ENCODE measurements at regions not wholly inside any gene's neighbourhood (a gene's known extent, or its start where the extent isn't known, plus 50 kb on each side); places are given as distances from the start of the nearest gene placed in this dataset.

DNA sequence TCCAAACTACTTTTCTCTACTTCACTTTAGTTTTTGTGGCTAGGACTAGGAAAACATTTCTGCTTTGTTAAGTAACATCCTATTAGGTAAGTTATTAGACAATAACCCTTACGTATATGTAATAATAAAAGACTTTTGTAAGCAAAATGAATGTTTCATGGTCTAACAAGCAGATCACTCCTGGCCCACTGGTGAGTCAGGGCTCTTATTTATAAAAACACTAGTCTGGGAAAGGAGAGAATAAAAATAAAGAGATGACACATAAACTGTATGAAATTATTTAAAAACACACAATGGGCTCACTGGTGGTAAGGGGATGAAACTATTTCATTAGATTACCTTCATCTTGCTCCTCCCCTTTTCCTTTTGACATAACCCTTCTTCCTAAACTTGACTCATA lies 2212.2 kb upstream of the ACO1 start:
- no peak for FAIRE-seq
- TF ChIP-seq, protein P1, sequence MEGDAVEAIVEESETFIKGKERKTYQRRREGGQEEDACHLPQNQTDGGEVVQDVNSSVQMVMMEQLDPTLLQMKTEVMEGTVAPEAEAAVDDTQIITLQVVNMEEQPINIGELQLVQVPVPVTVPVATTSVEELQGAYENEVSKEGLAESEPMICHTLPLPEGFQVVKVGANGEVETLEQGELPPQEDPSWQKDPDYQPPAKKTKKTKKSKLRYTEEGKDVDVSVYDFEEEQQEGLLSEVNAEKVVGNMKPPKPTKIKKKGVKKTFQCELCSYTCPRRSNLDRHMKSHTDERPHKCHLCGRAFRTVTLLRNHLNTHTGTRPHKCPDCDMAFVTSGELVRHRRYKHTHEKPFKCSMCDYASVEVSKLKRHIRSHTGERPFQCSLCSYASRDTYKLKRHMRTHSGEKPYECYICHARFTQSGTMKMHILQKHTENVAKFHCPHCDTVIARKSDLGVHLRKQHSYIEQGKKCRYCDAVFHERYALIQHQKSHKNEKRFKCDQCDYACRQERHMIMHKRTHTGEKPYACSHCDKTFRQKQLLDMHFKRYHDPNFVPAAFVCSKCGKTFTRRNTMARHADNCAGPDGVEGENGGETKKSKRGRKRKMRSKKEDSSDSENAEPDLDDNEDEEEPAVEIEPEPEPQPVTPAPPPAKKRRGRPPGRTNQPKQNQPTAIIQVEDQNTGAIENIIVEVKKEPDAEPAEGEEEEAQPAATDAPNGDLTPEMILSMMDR (IDR thresholded peaks at IDR 0.05; ENCODE audit: insufficient read depth, missing control alignments), result no peak
- DNase-seq (ENCODE audit: insufficient read length, low spot score), result no peak

DNA sequence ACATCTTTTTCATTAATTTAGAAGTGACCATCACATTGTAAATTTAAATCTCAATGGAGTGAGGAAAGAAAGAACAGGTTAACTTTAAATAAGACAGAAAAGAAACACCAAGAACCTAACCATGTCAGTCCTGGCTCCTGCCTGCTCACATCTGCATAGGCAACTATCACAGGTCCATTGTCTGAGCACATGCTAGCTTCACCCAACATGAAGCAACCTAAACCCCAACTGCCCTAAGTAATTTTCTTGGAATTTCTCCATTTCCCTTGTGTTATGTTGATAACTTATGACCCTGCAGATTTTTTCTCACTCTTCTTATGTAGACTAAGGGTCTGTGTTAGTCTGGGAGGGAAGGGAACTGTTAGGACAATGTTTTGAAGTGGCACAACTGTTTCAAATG lies 2205.8 kb upstream of the ACO1 start:
- FAIRE-seq (no peak), DNase-seq (ENCODE audit: insufficient read length, low spot score) (no peak)
- TF ChIP-seq, protein P1 (IDR thresholded peaks at IDR 0.05; ENCODE audit: insufficient read depth, missing control alignments), result no peak

DNA sequence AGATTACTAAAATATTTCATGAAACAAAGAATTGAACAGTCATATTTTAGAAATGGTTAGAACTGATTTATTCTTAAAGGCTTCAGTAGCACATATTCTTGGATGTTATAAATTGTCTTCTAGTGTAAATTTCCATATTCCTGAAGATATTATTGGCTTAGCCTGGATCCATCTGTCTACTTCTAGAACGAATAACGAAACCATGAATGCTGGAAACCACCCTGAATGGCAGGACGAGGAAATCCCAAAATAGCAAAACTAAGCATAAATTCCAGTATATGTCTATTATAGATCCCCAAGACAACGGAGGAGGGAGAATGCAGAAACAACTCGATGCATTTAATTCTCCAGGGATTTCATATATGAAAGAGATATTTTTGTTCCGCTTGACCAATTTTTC lies 2191.0 kb upstream of the ACO1 start:
- no peak for FAIRE-seq
- no peak for DNase-seq (ENCODE audit: insufficient read length, low spot score)
- TF ChIP-seq, protein P1 (IDR thresholded peaks at IDR 0.05; ENCODE audit: insufficient read depth, missing control alignments), result no peak

DNA sequence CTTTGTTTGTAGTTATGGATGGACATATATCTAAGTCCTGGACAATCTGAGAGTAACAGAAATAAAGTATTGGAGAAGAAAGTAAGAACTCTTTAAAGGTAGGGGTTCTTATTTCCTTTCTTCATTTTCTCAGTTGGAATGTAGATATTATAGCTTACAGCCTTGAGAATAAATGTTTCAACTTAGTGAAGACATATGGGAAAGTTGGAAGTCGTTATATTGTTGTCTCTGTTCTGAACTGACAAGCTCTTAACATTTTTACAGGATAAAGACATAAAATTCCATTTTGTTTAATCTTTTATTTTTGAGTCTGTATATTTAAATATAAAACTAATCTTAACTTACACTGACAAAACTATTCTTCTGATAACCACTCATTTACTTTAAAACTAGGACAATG lies 2187.5 kb upstream of the ACO1 start:
- TF ChIP-seq, protein P1 (IDR thresholded peaks at IDR 0.05; ENCODE audit: insufficient read depth, missing control alignments), result no peak
- DNase-seq (ENCODE audit: insufficient read length, low spot score) (no peak), FAIRE-seq (no peak)

DNA sequence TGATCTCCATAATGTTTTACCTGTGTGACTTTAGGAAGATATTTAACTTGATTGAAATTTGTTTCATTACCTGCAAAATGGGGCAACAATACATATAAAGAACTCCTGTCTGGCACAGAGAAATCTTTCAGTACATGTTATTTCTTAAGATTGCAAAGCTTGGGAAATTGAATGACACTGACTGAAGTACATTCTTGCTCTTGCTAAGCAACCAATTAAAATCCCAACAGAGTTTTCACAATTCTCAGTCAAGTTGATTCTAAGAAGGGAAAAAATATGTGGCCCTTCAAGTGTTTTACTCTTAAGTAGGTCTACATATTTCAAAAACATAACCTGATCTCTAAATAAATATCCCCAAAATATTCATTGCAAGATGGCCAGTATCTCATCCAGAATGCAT lies 2187.0 kb upstream of the ACO1 start:
- TF ChIP-seq, protein P1 (IDR thresholded peaks at IDR 0.05; ENCODE audit: insufficient read depth, missing control alignments), result no peak
- DNase-seq (ENCODE audit: insufficient read length, low spot score), result no peak
- FAIRE-seq, result no peak

DNA sequence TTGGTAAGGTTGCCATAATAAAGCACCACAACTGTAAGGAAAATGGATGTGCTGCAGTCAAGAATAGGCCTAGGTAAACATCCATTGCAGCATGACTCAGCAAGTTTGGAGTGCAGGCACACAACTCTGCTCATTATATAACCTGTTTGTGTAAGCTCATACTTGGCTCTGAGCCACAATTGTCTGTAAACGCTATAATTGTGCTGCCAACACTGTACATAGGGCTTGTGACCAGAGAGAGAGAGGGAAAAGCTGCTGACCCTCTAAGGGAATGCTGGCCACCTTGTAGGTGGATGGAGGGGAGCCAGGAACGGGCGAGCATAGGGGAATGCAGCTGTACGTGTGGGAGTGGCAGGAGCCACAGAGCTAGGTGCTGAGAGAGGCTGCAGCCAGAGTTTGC lies 2186.5 kb upstream of the ACO1 start:
- no peak for DNase-seq (ENCODE audit: insufficient read length, low spot score)
- FAIRE-seq, result no peak
- TF ChIP-seq, protein P1 (IDR thresholded peaks at IDR 0.05; ENCODE audit: insufficient read depth, missing control alignments), result no peak

DNA sequence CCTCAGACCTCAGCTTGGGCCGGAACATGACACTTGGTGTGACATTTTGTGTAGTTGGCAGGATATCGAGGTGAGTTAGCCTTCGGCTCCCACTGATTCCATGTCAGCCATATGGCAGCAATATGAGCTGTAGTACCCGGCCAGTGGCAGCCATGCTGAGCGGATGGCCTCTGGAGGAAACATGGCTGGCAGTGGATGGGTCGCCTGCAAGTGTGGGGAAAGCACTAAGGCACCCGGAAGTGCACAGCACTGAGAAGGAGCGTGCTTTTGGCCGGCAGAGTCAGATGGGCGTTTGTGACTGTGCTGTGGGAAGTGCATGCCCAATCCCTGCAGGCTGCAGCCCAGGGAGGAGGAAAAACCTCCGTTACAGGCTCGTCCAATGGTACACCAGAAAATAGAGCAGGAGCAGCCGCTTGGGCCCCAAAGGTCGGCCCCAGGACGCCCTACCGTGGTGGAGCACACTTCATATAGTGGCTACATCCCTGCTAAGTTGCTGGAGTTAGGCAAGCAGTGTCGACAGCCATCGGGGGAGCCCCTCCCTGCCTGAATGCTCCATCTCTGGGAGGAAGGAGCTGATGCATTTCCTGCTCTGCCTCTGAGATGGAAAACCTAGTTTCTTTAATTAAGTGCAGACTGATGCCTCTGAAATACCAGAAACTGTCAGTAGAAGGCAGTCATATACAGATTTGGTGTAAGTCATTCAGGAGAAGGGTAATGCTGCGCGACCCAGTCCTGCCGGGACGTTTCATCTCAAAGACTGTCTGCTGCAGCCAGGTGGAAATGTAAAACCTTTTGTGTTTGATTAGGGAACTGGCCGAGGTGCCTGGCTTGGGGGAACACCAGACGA lies 2185.8 kb upstream of the ACO1 start:
- TF ChIP-seq, protein P1 (IDR thresholded peaks at IDR 0.05; ENCODE audit: insufficient read depth, missing control alignments), result no peak
- no peak for FAIRE-seq
- DNase-seq (ENCODE audit: insufficient read length, low spot score), result no peak

Measured in D721Med (cell line).